ENCODE measurements at regions not wholly inside any gene's neighbourhood (a gene's known extent, or its start where the extent isn't known, plus 50 kb on each side); places are given as distances from the start of the nearest gene placed in this dataset.

DNA sequence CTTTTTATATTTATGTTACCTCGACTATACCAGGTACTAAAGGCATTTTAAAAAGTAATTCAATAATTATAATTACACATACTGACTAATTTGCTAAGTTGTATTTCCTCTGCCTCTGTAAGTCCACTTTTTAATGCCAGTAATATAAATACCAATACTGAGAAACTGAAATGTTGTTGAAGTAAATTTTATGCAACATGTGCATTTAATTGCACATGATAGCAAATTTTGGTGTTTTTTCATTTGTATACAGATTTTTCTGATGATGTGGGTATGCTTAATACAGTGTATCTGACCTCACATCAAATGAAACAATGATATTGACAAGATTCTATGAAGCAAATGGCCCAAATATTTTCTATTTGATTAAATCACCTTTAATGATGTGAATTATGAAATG, 1531.6 kb downstream of the KCNT2 start:
- DNase-seq (ENCODE audit: low read depth), result no peak

DNA sequence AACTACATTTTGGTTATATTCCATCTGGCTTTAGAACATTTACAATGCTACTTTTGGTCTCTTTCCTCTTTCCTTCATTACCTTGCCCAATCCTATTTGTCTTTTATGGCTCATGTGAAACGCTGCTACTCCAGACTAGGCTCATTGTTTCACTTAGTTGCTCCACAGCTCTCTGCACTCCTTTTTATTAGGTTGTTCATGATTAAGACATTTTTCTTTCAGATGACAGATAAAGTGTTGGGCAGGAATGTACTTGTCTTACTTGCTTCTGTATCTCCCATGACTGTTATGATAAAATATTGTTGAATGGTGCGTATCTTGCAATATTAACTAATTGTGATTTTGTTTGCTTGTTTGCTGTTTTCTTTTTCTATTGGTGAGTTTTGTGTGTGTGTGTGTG, 1532.3 kb downstream of the KCNT2 start:
- no peak for DNase-seq (ENCODE audit: low read depth)

DNA sequence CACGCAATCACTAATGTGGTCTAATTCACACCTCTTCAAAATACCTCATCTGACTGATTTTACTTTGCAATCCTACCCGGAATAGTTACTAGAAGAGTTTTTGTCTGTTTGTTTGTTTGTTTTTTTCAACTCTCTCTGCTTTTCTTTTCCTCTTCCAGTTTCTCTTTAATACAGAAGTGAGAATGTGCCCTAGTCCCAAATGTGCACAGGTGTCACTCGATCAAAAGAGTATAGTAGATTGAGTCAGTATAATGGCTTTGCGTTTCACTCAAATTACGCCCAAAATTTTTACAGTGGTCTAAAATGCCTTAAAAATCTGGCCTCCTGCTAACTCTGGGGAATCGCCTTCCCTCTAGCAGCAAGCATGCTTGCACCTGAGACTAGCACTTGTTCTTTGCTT, 1536.8 kb downstream of the KCNT2 start:
- no peak for DNase-seq (ENCODE audit: low read depth)

DNA sequence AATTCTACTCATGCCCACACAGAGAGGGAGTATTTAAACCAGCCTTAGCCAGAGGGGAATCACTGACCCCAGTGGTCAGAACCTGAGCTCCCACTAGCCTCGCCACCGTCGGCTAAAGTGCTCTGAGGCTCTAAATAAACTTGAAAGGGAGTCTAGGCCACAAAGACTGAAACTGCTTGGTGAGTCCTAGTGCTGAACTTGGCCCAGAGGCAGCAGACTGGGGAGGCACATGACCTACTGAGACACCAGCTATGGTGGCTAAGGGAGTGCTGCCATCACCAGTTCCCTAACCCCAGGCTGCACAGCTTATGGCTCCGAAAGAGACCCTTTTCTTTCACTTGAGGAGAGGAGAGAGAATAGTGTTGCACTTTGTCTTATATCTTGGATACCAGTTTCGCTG, 1542.8 kb downstream of the KCNT2 start:
- DNase-seq (ENCODE audit: low read depth), result no peak

DNA sequence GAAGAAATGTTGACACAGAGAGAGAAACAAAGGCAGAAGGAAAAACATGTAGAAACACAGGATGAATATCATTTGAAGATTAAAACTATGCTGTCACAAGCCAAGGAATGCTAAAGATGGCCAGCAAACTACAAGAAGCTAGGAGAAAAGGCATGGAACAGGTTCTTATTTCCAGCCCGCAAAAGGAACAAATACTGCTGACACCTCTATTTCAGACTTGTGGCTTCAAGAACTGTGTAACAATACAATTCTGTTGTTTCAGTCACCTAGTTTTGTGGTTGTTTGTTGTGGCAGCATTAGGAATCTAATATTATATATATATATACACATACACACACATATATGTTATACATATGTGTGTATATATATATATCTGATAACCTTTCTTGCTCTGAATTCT, 1543.9 kb downstream of the KCNT2 start:
- DNase-seq (ENCODE audit: low read depth), result no peak

DNA sequence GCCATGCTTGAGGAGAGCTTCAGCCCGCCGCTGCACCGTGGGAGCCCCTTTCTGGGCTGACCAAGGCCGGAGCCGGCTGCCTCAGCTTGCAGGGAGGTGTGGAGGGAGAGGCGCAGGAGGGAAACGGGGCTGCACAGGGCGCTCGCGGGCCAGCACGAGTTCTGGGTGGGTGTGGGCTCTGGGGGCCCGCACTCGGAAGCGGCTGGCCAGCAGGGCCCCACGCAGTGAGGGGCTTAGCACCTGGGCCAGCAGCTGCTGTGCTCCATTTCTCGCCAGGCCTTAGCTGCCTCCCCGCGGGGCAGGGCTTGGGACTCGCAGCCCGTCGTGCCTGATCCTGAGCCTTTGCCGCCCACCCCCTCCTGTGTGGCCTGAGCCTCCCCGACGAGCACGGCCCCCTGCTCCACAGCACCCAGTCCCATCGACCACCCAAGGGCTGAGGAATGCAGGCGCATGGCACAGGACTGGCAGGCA, 1554.0 kb downstream of the KCNT2 start:
- DNase-seq (ENCODE audit: low read depth), result no peak

DNA sequence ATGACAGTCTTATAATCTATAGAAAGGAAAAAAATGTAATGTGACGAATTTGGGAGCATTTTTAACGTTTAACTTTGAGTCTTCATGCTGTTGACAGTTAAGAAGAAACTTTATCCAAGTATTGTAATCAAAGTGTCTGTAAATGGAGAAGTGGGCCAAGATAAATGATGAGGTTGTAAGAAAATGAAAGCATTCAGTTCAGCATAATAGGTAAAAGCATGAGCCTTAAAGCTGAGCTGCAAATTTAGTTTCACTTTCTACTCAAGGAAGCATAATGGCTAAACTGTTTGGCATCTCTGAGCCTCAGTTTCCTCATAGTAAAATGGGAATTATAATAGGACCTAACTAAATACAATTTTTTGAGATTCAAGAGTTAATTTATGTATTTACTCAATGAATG, 1554.8 kb downstream of the KCNT2 start:
- DNase-seq (ENCODE audit: low read depth), result no peak

DNA sequence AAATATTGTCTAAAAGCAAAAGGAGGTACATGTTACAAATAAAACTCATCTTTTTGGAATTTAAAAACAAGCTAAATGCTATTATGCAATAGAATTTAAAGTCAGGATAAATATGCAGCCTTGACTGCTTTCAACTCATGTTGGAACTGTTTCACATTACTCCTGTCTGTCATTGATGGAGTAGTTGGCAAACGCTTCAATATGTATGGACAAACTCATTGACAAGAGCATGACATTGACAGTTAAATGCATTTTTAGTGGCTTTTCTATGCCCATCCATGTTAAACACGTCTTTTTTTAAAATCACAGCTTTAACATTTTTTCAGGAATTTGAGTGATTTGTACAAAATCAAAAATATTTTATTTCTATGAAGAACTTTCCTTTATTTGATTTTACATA, 1560.5 kb downstream of the KCNT2 start:
- no peak for DNase-seq (ENCODE audit: low read depth)

DNA sequence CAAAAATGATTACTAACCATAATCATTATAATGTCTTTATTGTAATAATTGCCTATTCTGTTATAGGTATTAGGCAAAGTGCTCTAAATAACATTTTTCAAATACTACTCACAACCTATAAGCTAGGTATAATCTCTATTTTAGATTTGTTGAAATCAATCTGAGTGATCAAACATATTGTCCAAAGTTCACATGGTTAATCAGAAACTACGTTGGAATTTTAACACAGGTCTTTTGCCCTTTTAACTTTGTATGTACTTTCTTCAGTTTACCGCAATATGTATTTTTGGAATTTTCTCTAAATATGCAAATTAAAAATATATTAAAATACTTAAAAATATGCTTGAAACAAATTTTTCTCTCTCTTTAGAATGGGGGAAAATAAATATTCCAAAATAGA, 1563.2 kb downstream of the KCNT2 start:
- DNase-seq (ENCODE audit: low read depth), result no peak

DNA sequence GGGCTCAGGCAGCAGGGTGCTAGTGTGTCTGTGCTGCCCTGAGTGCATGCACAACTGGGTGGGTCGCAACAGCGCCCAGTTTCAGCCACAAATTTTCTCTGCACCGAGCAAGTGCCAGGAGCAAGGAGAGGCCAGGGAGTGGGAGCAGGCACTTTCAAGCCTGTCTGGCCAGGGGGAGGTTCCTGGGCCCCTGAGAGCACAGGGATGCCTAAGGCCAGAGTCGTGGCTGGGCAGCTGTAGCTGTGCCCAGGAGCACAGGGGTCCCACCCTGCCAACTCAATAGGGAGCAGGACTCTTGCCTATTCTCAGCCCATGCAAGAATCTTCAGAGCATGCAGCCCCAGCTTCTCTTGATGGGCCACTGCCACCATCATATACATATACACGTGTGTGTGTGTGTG, 1577.4 kb downstream of the KCNT2 start:
- DNase-seq (ENCODE audit: low read depth), result no peak

DNA sequence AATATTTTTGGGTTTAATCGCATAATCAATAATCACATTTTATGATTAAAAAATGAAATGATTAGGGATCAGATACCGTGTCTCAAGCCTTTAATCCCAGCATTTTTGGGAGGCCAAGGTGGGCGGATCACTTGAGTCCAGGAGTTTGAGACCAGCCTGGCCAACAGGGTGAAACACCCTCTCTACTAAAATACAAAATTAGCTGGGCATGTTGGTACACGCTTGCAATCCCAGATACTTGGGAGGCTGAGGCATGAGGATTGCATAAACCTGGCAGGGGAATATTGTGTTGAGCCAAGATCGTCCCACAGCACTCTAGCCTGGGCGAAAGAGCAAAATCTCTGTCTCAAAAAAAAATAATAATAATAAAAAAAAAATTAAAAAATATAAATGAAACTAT, 1581.4 kb downstream of the KCNT2 start:
- no peak for DNase-seq (ENCODE audit: low read depth)

DNA sequence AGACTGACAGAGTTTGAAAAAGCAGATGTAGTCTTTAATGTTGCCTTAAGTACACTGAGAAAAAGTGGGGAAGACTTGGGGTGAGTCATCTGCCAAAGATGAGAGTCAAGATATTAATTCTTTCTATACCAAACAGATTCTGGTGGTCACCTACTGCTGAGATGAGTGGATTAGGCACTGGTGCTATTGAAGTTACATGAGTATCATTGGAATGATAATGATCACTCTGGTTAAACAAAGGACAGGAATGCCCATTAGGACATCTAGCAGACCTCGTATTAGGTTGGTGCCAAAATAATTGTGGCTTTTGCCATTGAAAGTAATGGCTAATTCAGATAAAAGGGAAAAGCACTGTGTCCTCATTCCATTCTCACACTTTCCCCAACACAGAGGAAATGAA, 1588.9 kb downstream of the KCNT2 start:
- no peak for DNase-seq (ENCODE audit: low read depth)

DNA sequence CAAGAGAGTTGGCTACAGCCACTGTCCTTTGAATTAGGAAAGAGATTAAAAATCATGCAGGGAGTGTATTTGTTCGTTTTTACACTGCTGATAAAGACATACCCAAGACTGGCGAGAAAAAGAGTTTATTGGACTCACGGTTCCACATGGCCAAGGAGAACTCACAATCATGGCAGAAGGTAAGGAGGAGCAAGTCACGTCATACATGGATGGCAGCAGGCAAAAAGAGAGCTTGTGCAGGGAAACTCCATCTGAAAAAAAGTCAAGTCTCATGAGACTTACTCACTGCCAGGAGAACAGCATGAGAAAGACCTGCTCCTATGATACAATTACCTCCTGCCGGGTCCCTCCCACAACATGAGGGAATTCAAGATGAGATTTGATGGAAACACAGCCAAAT, 1595.2 kb downstream of the KCNT2 start:
- DNase-seq (ENCODE audit: low read depth), result no peak

DNA sequence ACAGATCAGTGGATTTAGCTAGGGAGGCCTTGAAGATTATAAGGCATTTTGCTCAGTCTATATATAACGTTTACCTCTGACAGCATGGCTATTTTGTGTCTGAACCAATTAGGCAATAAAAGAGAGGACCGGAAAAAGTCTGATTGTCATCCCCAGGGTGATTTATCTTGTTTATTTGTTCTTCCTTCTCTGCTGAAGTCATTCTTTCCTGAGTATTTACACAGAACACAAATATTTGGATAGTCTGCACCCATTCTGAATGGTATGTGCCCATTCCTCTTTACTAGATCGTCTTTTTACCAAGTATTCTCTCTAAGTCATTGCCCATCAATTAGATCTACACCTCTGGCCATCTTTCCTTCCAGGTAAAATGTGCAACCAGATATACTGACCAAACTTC, 1602.9 kb downstream of the KCNT2 start:
- no peak for DNase-seq (ENCODE audit: low read depth)

DNA sequence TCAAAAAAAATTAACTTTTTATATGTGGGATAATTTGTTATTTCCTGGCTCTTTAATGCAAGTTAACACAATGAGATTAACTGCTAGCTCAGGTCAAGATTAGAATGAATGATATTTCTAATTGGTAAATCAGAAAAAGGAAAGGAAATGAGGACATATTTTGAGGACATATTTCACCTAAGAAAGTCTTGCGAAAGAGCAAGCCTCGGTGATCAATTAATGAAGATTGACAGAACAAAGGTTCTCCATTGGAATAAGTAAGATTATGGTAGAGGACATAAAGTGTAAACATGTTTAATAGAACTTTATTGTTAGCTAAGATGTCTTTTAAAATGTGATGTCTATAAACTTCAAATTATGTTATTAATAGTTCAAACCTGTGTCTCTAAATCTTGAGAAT, 1617.8 kb downstream of the KCNT2 start:
- DNase-seq (ENCODE audit: low read depth), result no peak

DNA sequence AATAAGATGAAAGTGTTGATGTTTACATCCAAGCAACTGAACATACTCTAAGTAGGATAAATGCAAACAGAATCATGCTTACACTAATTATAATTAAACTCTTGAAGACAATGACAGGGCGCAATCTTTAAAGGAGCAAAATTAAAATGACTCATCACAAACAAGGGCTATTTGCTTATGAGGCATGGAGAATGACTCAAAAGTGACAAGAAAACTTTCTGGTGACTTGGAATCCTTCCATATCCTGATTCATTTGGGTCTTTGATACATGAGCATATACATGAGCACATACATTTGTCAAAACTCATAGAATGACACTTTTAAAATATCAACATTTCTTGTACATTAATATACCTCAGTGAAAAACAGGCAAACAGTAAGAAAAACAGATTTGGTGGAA, 1632.3 kb downstream of the KCNT2 start:
- no peak for DNase-seq (ENCODE audit: low read depth)

DNA sequence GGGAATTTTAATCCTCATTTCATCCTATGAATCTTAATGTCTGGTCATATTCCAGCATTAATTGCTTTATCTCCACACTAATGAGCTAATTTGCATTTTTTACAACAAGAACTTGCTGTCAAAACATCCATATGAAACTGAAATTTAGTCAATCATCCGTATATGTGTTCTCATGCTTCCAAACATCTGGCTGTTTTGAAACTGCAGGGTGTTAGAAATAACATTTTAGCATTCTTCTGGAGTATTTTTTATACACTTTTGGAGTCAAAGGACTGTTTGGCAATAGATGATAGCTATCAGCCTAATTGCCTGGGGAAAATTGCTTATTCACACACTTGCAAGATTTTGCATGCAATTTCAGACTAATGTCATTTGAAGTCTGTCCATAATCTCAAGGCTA, 1639.3 kb downstream of the KCNT2 start:
- DNase-seq (ENCODE audit: low read depth), result no peak

DNA sequence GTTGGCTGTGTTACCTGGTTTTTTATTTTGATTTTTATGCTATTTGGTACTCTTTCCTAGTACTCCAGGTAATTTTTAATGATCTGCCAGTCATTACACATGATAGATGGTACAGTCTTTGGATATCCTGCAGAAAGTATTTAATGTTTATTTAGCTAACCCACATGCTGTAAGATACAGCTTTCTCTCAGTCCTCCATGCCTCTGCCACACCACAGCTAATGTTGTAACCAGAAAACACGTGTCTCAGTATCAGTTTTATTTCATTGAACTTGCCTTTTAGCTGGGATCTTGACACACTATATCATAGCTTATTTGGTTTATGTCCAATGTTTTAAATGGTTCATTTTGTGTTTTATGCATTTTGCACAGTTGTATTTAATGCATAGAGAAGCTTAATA, 1648.4 kb downstream of the KCNT2 start:
- DNase-seq (ENCODE audit: low read depth), result no peak

DNA sequence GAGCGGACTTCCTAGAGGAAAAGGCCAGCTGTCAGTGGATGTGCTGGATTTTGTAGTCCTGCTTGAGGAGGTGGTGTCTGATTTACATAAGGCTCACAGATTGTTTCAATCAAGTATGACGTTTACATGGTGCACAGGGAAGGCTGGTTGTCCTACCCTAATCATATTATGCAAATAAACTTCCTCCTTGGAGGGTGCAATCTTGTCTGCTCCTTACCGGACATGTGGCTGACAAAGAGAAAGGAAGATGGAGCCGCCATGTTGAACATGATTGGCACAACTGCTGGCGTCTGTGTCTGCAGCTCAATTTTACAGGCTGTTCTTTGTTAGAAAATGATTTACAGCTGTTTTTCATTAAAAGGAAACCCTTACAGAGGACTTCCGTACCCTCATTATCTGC, 1656.1 kb downstream of the KCNT2 start:
- no peak for DNase-seq (ENCODE audit: low read depth)

DNA sequence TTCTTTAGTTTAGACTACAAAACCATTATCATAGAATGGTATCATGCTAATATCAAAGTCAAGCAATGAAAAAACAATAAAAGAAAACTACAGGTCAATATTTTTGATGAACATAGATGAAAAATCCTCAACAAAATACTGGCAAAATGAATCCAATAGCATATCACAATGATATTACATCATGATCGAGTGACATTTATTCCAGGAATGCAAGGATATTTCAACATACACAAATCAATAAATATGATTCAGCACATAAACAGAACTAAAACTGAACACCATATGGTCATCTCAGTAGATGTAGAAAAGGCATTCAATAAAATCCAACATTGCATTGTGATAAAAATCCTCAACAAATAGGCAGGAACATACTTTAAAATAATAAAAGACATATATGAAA, 1657.7 kb downstream of the KCNT2 start:
- DNase-seq (ENCODE audit: low read depth), result no peak

DNA sequence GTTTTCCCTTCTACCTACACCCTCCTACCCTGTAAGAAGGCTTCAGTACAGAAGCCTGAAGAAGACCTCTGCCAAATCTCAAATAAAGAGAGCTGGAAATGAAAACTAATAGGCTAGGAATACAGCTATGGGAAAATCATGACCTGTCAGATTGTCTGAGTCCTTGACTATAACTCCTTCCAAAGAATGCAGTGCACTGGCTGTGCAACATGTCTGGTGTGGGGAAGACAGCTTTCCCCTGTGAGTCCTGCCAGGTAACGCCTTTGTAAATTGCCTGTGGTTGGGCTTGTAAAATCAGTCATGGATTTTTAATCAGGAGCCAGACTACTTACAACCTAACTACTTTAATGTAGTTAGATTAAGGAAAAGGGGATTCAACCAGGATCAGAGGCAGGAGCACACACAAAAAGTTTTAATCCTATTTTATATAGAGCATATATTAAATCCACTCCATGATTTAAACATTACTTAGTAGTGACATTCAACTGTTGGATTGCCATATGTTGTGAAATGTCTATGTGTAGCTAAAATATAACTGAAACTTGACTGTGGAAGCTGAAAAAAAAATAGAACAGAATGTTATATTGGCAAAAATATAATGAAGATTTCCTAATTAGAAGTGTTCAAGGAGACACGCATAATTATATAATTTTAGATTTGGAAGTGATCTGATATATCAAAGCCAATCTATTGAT, 1667.8 kb downstream of the KCNT2 start:
- no peak for DNase-seq (ENCODE audit: low read depth)

DNA sequence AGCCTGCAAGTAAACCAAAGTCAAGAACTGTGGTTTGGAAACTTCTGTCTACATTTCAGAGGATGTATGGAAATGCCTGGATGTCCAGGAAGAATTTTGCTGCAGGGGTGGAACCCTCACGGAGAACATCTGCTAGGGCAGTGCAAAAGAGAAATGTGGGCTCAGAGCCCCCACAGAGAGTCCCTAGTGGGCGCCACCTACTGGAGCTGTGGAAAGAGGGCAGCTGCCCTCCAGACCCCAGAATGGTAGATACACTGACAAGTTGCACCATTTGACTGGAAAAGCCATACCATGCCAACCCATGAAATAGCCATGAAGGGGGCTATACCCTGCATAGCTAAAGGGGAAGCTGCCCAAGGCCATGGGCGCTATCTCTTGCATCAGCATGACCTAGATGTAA, 1672.4 kb downstream of the KCNT2 start:
- DNase-seq (ENCODE audit: low read depth), result no peak

DNA sequence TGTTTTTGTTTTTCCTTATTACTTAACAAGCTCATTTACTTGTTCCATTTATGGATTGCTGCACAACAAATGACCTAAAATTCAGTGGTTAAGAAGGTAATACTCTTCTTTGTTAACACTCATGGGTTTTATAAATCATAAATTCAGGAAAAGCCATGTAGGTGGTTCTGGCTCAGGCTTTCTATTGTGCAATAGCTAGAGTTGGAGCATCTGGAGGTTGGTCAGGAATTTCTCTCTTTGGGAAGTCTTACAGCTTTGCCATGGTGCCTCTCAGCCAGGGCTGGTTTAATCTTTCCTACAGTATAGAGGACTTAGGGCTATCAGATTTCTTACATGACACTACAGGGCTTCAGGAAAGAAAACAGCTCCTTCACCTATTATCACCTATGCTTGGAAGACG, 1677.1 kb downstream of the KCNT2 start:
- DNase-seq (ENCODE audit: low read depth), result no peak

DNA sequence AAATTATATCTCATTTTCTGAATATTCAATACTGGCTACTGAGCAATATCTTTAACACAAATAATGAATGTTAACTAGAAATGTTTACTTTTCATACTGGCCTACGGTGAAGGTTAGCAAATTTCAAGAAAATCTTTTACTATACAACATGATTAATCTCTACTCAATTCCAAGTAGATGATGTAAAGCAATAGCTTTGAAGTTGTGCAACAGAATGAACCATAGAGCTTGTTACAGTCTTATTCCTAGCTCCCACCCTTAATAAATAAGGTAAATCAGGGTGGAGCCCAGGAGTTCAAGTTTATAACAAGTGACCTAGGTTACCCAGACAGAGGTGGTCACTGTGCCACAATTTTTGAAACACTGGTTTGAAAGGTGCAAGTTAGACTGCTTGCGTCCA, 1678.1 kb downstream of the KCNT2 start:
- no peak for DNase-seq (ENCODE audit: low read depth)

DNA sequence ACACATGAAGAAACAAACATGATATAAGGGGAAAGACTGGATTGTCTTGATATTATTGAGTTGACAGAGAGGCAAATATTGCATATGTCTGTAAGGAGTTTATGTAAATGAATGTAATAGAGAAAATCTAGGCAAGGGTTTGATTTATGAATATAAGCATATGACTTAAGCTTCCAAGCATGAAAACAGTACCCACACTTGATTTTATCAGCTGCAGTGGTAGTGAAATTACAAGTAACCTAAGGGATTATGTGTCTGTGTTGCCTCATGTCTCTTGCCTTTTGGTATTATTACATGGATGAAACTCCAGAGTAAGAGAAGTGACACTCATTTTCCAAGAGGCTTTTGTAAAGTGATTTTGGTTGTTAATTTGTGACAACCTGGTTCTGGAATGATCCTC, 1678.9 kb downstream of the KCNT2 start:
- DNase-seq (ENCODE audit: low read depth), result no peak

Data from T follicular helper cell (primary cell).